Prostate gland (tissue), 2 donors: ENCODE measurements at regions not wholly inside any gene's neighbourhood (a gene's known extent, or its start where the extent isn't known, plus 50 kb on each side); places are given as distances from the start of the nearest gene placed in this dataset.

Source experiments
- CTCF ChIP-seq, 4 experiments: fragments of 200-600 bp in 2 of 4; fragments of 450-650 bp in 2 of 4; sonication (generic) in 2 of 4; IDR thresholded peaks; 1 replicate in 3 of 4; 2 replicates in 1 of 4; pipeline ENCODE4 v1.5.1; 2016 to 2019; ENCODE audit warnings: antibody characterized with exemption in 4 of 4, mild to moderate bottlenecking in 2 of 4, moderate library complexity in 2 of 4
- POLR2A ChIP-seq: fragments of 450-650 bp; IDR thresholded peaks from one replicate; pipeline ENCODE4 v1.6.1; 2016; ENCODE audit warnings: antibody characterized with exemption, mild to moderate bottlenecking
- POLR2AphosphoS5 ChIP-seq: sonication (generic); formaldehyde crosslinking; IDR thresholded peaks from one replicate; pipeline ENCODE4 v1.6.1; 2017; ENCODE audit warnings: antibody characterized with exemption

DNA sequence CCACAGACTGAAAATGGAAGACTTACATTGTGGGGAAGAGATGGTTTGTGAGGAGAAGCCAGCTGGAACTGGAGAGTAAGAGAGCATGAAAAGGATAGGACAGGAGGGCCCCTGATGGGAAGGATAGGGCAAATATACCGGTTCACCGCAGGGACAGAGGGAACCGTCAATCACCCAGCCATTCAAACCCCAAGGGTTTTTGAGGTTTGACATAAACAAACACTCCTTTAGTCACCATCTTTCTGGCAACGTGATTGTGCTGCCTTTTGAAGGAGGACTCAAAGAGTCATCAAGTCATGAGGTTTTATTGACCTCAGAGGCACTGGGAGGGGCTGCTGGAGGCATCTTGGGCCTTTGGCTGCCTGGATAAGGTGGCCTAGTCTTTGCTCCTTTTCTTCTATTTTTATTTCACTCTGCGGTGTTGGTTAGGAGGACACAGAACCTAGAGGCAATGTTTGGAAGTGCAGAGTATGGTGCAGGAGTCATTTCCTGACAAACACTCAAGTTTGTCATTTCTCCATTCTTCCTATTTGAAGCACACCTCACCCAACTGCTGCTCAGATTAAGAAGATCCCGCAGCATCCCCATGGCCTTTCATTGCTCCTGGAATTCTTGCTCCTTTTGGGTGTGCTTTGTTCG is 487.3 kb upstream of the SPRED2 start:
- no peak for TF ChIP-seq CTCF (IDR thresholded peaks at IDR 0.05)
- TF ChIP-seq POLR2AphosphoS5 = no peak
- TF ChIP-seq POLR2A = no peak
